GM12892 (cell line): ENCODE measurements at regions not wholly inside any gene's neighbourhood (a gene's known extent, or its start where the extent isn't known, plus 50 kb on each side); places are given as distances from the start of the nearest gene placed in this dataset.

Experiments
- POLR2A ChIP-seq: IDR thresholded peaks from 2 replicates; pipeline ENCODE4 v1.6.1; 2011; ENCODE audit warnings: low read depth, low read length, control low read depth
- POLR2AphosphoS5 ChIP-seq: IDR thresholded peaks from 2 replicates; pipeline ENCODE4 v1.6.1; 2011; ENCODE audit warnings: low read depth, low read length, control low read depth

- no peak for TF ChIP-seq POLR2AphosphoS5
- TF ChIP-seq POLR2A, result no peak
Measured at GRCh38 chr18:67363694-67364093, 152.8 kb downstream of the DSEL start.
